Ovary (tissue), 3 donors: ENCODE measurements at regions not wholly inside any gene's neighbourhood (a gene's known extent, or its start where the extent isn't known, plus 50 kb on each side); places are given as distances from the start of the nearest gene placed in this dataset.

Experiments
- CTCF ChIP-seq, 3 donors: fragments of 450-650 bp in 2 of 3; fragments of 200-600 bp in 1 of 3; IDR thresholded peaks; one replicate each; pipeline versions ENCODE4 v1.5.1 to v1.8.0; 2016 to 2022; ENCODE audit warnings: antibody characterized with exemption in 3 of 3, mild to moderate bottlenecking in 1 of 3
- EP300 ChIP-seq: sonication (generic); formaldehyde crosslinking; IDR thresholded peaks from one replicate; pipeline ENCODE4 v1.6.1; 2017; ENCODE audit warnings: antibody characterized with exemption
- POLR2A ChIP-seq: fragments of 450-650 bp; IDR thresholded peaks from one replicate; pipeline ENCODE4 v1.6.1; 2017; ENCODE audit warnings: antibody characterized with exemption, mild to moderate bottlenecking, moderate library complexity
- donor health status: DM: no; HTN: no; CAD: no.

DNA sequence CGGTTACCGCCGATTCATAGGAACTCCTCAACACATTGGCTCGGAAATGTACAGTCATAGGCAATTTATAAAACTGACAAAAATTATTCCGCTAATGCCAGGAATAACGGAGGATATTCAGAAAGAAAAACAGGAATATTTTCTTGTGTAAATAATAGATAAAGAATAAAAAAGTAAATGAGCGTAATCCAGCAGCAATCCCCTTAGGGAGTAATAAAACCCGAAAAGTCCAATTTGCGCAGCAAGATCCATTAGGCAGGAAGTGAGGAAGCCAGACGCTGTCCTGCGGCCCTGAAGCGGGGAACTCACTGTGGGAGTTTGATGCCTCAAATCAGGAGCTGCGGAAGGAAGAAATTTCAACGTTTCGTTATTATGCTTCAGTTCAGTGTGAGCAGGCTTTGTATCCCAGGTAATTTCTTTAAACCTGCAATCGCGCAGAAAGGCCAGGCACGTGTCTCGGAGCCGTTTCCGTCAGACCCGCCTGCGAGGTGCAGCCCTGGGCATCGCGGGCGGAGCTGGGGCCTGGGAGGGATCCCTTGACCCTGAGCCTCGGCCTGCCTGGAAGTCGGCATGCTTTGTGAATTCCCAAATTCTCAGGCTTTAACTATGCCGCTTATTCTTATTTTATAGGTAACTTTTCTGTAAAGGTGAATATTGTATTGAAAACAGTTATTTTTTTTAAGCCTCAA, 180.9 kb upstream of the ALKAL2 start:
- TF ChIP-seq CTCF (IDR thresholded peaks at IDR 0.05) = no peak
- no peak for TF ChIP-seq POLR2A
- TF ChIP-seq EP300 = no peak
